ENCODE measurements at regions not wholly inside any gene's neighbourhood (a gene's known extent, or its start where the extent isn't known, plus 50 kb on each side); places are given as distances from the start of the nearest gene placed in this dataset.

GRCh38 chr18:51383711-51384110 lies 186.2 kb upstream of the MEX3C start:
- no peaks in the 10 kb centered on the region for H3K9me3 Mint-ChIP-seq
- DNase-seq (no peak), ATAC-seq (no peak)
- H3K4me3 Mint-ChIP-seq: no peak overlapping the region
- H3K27me3 Mint-ChIP-seq: peaks cover 0 to 9% (median 2%) of the 10 kb centered on the region in 5 donors
- POLR2A ChIA-PET: no interaction called here
- H3K4me1 Mint-ChIP-seq: no peaks in the 10 kb centered on the region
- no peaks in the 10 kb centered on the region for H3K36me3 Mint-ChIP-seq
- no peak overlapping the region for H3K27ac Mint-ChIP-seq

DNA sequence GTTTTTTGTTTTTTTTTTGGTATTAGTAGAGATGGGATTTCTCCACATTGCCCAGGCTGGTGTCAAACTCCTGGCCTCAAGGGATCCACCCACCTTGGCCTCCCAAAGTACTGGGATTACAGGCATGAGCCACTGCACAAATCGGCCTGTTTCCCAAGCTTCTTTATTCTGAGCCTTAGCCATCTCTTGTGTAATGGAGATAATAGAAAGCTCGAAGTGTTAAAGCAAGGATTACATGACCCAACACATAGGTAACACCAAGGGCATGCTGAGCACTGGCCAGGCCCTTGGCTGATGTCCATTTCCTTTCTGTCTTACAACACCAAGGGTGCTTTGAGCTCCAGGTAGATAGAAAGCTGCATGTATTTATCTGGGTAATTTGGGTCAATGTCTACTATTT lies 187.8 kb upstream of the MEX3C start:
- H3K9me3 Mint-ChIP-seq: no peaks in the 10 kb centered on the region
- peaks cover 0 to 9% (median 2%) of the 10 kb centered on the region in 5 donors for H3K27me3 Mint-ChIP-seq
- no peaks in the 10 kb centered on the region for H3K4me1 Mint-ChIP-seq
- no peak for DNase-seq
- H3K36me3 Mint-ChIP-seq: no peaks in the 10 kb centered on the region
- no peak overlapping the region for H3K27ac Mint-ChIP-seq
- H3K4me3 Mint-ChIP-seq: no peak overlapping the region
- ATAC-seq: no peak
- POLR2A ChIA-PET: no interaction called here

DNA sequence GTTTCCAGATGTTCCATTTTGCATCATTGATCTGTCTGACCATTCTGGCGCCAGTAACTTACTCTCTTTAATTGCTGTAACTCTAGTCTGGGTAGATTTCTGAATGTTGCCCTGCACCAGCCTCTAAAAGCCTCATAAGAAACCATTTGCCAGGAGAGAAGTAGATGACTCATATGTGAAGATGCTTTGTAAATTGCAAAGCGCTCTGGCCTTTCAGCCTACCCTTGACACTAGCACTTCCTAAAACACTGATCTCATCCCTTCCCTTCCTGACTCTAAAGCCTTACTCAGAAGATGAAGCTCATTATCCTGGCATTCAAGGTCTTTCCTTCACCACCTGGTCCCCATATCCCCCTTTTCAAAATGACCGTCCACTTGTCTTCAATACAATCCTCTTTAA lies 193.2 kb upstream of the MEX3C start:
- no peak for ATAC-seq
- no peak for DNase-seq
- POLR2A ChIA-PET: no interaction called here
- Mint-ChIP-seq H3K27ac (no peak overlapping the region), H3K36me3 (no peaks in the 10 kb centered on the region), H3K9me3 (no peaks in the 10 kb centered on the region), H3K27me3 (peaks cover 9 to 35% (median 17%) of the 10 kb centered on the region in 5 donors), H3K4me1 (no peaks in the 10 kb centered on the region), H3K4me3 (no peak overlapping the region)

DNA sequence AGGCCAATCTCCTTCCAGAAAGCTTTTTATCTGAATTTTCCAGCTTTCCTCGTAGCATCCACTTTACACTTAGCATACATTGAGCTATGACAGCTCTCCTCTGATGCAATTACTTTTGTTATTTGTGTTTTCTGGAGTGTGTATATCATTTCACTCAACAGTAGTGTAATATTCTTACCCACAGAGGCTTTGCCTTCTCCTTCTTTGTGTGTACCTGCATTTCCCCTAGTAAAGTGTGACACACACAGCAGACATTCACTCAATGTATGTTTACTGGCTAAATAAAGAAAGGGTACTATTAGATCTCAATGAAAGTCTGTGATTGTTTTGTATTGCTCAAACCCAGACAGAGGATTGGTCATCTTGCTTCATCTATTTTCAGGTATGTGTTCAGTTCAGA lies 193.7 kb upstream of the MEX3C start:
- no peaks in the 10 kb centered on the region for H3K4me1 Mint-ChIP-seq
- ATAC-seq (no peak), DNase-seq (no peak)
- H3K4me3 Mint-ChIP-seq: no peak overlapping the region
- no peaks in the 10 kb centered on the region for H3K36me3 Mint-ChIP-seq
- peaks cover 9 to 35% (median 17%) of the 10 kb centered on the region in 5 donors for H3K27me3 Mint-ChIP-seq
- no peaks in the 10 kb centered on the region for H3K9me3 Mint-ChIP-seq
- POLR2A ChIA-PET: no interaction called here
- H3K27ac Mint-ChIP-seq: no peak overlapping the region

DNA sequence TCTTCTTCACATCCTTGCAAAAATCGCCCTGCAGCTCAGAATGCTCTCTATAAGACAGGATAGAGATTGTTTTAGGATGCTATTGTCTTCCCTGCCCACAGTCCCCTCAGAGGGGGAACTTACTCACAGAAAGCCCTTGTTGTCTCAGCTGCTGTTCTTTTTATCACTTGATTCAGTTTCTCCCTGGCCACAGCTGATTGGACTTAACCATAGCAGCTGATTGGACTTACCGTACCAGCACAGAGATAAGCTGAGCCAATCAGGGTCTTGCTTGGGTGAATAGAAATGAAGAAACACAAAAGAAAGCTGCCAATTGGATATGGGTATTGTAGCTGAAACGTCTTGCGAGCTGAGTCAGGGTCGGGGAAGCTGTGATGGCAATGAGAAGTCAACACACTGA lies 194.2 kb upstream of the MEX3C start:
- POLR2A ChIA-PET: no interaction called here
- no peak for ATAC-seq
- Mint-ChIP-seq H3K27ac (no peak overlapping the region), H3K27me3 (peaks cover 9 to 35% (median 17%) of the 10 kb centered on the region in 5 donors), H3K36me3 (no peaks in the 10 kb centered on the region), H3K9me3 (no peaks in the 10 kb centered on the region), H3K4me1 (no peaks in the 10 kb centered on the region), H3K4me3 (no peak overlapping the region)
- DNase-seq: no peak

DNA sequence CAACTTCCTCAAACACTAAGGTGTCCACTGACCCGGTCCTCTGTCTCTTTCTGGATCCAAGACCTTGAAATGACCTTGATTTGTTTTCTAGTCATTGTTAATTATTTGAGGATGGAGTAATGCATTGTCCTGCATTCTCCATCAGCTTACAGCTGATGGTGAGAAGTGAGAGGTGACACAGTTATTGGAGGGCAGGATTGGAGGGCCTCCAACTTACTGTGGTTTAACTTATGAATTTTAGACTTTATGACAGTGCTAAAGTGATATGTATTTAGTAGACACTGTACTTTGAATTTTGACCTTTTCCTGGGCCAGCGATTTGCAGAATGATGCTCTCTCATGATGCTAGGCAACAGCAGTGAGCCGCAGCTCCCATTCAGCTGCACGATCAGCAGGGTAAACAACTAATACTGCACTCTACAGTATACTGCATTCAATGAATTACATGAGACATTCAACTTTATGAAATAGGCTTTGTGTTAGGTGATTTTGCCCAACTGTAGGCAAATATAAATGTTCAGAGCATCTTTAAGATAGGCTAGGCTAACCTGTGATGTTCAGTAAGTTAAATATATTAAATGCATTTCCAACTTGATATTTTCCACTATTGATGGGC lies 200.0 kb upstream of the MEX3C start:
- no peaks in the 10 kb centered on the region for H3K4me1 Mint-ChIP-seq

DNA sequence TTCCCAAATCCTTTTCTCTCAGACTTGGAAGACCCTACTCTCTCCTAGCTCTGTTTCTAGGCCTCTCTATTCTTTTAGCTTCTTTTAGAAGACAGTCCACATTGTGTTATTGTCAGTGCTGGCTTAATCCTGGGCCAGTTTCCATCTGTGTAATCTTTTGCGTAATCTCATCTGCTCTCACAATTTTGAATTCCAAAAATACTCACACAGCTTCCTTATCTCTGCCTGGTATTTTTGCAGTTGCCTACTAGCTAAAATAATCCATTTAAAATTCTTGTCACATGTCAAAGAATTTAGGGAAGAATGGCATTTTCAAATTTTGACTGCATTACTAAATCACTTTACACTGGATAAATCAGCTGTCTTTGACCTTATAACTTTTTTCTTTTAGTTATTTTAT lies 200.6 kb upstream of the MEX3C start:
- POLR2A ChIA-PET: no interaction called here
- no peak overlapping the region for H3K4me3 Mint-ChIP-seq

More for the DNA sequence above, 200.0 kb upstream of the MEX3C start:
- Mint-ChIP-seq H3K4me3 (no peak overlapping the region), H3K27ac (no peak overlapping the region), H3K27me3 (peaks cover 0 to 16% (median 7%) of the 10 kb centered on the region in 5 donors), H3K36me3 (no peaks in the 10 kb centered on the region), H3K9me3 (no peaks in the 10 kb centered on the region)
- DNase-seq: no peak
- POLR2A ChIA-PET: no interaction called here
- ATAC-seq: no peak

GRCh38 chr18:51399491-51400122 lies 202.1 kb upstream of the MEX3C start:
- no peaks in the 10 kb centered on the region for H3K4me1 Mint-ChIP-seq
- H3K27ac Mint-ChIP-seq: no peak overlapping the region
- POLR2A ChIA-PET: no interaction called here
- ATAC-seq (no peak), DNase-seq (no peak)
- no peaks in the 10 kb centered on the region for H3K9me3 Mint-ChIP-seq
- peaks cover 0 to 9% (median 5%) of the 10 kb centered on the region in 5 donors for H3K27me3 Mint-ChIP-seq
- no peaks in the 10 kb centered on the region for H3K36me3 Mint-ChIP-seq
- no peak overlapping the region for H3K4me3 Mint-ChIP-seq

More for the DNA sequence above, 200.6 kb upstream of the MEX3C start:
- Mint-ChIP-seq H3K4me1 (no peaks in the 10 kb centered on the region), H3K27ac (no peak overlapping the region), H3K27me3 (peaks cover 0 to 16% (median 5%) of the 10 kb centered on the region in 5 donors), H3K9me3 (no peaks in the 10 kb centered on the region), H3K36me3 (no peaks in the 10 kb centered on the region)
- DNase-seq: no peak
- ATAC-seq: no peak

DNA sequence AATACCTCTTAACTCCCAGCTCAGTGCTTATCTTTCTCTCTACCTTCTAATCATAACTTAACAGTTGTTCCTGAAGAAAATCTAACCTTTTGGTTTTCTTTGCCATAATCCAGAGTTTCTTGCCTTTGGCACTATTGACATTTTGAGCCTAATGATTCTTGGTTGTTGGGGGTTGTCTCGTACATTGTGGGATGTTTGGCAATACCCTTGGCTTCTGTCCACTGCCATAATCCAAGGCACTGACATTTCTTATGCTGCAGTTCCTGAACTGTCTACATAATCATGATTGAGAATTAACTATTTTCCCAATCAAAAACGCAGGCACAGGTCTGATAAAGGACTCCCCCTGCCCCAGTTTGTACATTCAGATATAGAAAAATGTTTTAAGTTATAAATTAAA lies 203.2 kb upstream of the MEX3C start:
- no peak for DNase-seq
- Mint-ChIP-seq H3K9me3 (no peaks in the 10 kb centered on the region), H3K4me1 (no peaks in the 10 kb centered on the region)

DNA sequence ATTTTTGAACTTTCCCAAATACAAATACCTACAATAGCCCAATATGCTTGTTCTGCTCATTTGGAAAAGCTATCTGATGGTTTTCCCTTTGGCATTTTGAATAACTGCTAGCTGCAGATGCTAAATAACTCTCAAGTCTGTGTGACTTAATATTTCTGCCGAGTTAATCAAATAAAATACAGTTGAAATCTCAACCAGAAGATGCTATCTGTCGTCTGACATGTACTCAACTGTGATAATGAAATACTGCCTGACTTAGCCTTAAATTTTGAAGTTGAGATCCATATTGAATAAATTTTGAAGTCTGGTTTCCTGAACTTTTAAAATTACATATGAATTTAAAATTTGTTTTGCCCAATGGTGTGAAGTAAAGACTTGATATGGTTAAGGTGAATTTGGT lies 204.4 kb upstream of the MEX3C start:
- Mint-ChIP-seq H3K9me3 (no peaks in the 10 kb centered on the region), H3K4me1 (no peaks in the 10 kb centered on the region), H3K27me3 (peaks cover 0 to 9% (median 6%) of the 10 kb centered on the region in 5 donors), H3K36me3 (no peaks in the 10 kb centered on the region), H3K4me3 (no peak overlapping the region), H3K27ac (no peak overlapping the region)
- POLR2A ChIA-PET: no interaction called here
- ATAC-seq (no peak), DNase-seq (no peak)

More for the DNA sequence above, 203.2 kb upstream of the MEX3C start:
- Mint-ChIP-seq H3K27ac (no peak overlapping the region), H3K4me3 (no peak overlapping the region), H3K27me3 (peaks cover 0 to 9% (median 4%) of the 10 kb centered on the region in 5 donors), H3K36me3 (no peaks in the 10 kb centered on the region)
- ATAC-seq: no peak
- POLR2A ChIA-PET: no interaction called here

GRCh38 chr18:51404620-51405019 lies 207.1 kb upstream of the MEX3C start:
- peaks cover 0 to 2% (median 0%) of the 10 kb centered on the region in 9 donors for H3K9me3 Mint-ChIP-seq
- no peak for ATAC-seq
- H3K36me3 Mint-ChIP-seq: no peaks in the 10 kb centered on the region
- no peak overlapping the region for H3K4me3 Mint-ChIP-seq
- POLR2A ChIA-PET: no interaction called here
- DNase-seq: no peak
- no peaks in the 10 kb centered on the region for H3K4me1 Mint-ChIP-seq
- peaks cover 3 to 13% (median 9%) of the 10 kb centered on the region in 5 donors for H3K27me3 Mint-ChIP-seq
- H3K27ac Mint-ChIP-seq: no peak overlapping the region

- Mint-ChIP-seq H3K27me3 (peaks cover 5 to 21% (median 13%) of the 10 kb centered on the region in 5 donors), H3K27ac (no peak overlapping the region), H3K36me3 (no peaks in the 10 kb centered on the region), H3K9me3 (peaks cover 0 to 2% (median 0%) of the 10 kb centered on the region in 9 donors), H3K4me3 (no peak overlapping the region), H3K4me1 (no peaks in the 10 kb centered on the region)
- ATAC-seq (no peak), DNase-seq (no peak)
- POLR2A ChIA-PET: no interaction called here
These were observed 208.4 kb upstream of the MEX3C start for GRCh38 chr18:51405683-51406477.

- no peak for DNase-seq
- H3K9me3 Mint-ChIP-seq: no peaks in the 10 kb centered on the region
- peaks cover 0 to 4% (median 2%) of the 10 kb centered on the region in 5 donors for H3K27me3 Mint-ChIP-seq
- POLR2A ChIA-PET: no interaction called here
- H3K4me1 Mint-ChIP-seq: no peaks in the 10 kb centered on the region
- no peak for ATAC-seq
- H3K27ac Mint-ChIP-seq: no peak overlapping the region
- no peaks in the 10 kb centered on the region for H3K36me3 Mint-ChIP-seq
- no peak overlapping the region for H3K4me3 Mint-ChIP-seq
These were observed 220.4 kb upstream of the MEX3C start for GRCh38 chr18:51417643-51418483.

Data from naive thymus-derived CD8-positive, alpha-beta T cell (primary cell).